Neural cell (in vitro differentiated cells): ENCODE measurements at regions not wholly inside any gene's neighbourhood (a gene's known extent, or its start where the extent isn't known, plus 50 kb on each side); places are given as distances from the start of the nearest gene placed in this dataset.
"Not testable (repeated sequence)": the region's sequence is repeated elsewhere in the genome, so short reads cannot be mapped to it uniquely, and the experiment has no call there.

Source experiments
- H2AFZ ChIP-seq: fragments of 200-600, 300-800 bp; sonication (generic), shearing (Covaris generic); 2 replicates; pipeline ENCODE4 v1.6.0; 2014; ENCODE audit warnings: low read depth, mild to moderate bottlenecking, antibody characterized with exemption, low read length, moderate library complexity
- H3F3A ChIP-seq: fragments of 200-600 bp; shearing (Covaris generic); 2 replicates; pipeline ENCODE4 v1.6.1; 2016; ENCODE audit warnings: mild to moderate bottlenecking, moderate library complexity, mixed read lengths, antibody characterized with exemption, low read length; ENCODE audit not compliant: insufficient read depth, poor library complexity, severe bottlenecking
- H3K27ac ChIP-seq: fragments of 200-600, 300-800 bp; sonication (generic), shearing (Covaris generic); 2 replicates; pipeline ENCODE4 v1.5.1; 2014; ENCODE audit warnings: mild to moderate bottlenecking, low read length, moderate library complexity
- H3K27me3 ChIP-seq: fragments of 300-800, 200-600 bp; sonication (generic), shearing (Covaris generic); 2 replicates; pipeline ENCODE4 v1.6.0; 2014; ENCODE audit warnings: mild to moderate bottlenecking, low read depth, low read length, moderate library complexity; ENCODE audit not compliant: insufficient read depth
- H3K36me3 ChIP-seq: fragments of 300-800, 200-600 bp; sonication (generic), shearing (Covaris generic); 2 replicates; pipeline ENCODE4 v1.5.1; 2014; ENCODE audit warnings: mild to moderate bottlenecking, antibody characterized with exemption, low read length, moderate library complexity; ENCODE audit not compliant: insufficient read depth
- H3K4me2 ChIP-seq: fragments of 300-800, 200-600 bp; sonication (generic), shearing (Covaris generic); 2 replicates; pipeline ENCODE4 v1.6.0; 2014; ENCODE audit warnings: mild to moderate bottlenecking, low read length
- H3K4me3 ChIP-seq: fragments of 300-800, 200-600 bp; sonication (generic), shearing (Covaris generic); 2 replicates; pipeline ENCODE4 v1.5.1; 2014; ENCODE audit warnings: mild to moderate bottlenecking, low read length, moderate library complexity
- H3K79me2 ChIP-seq: fragments of 200-600 bp; shearing (Covaris generic); replicated peaks from 2 replicates; pipeline ENCODE4 v1.6.0; 2014; ENCODE audit warnings: mild to moderate bottlenecking, low read length, moderate library complexity; ENCODE audit not compliant: insufficient read depth
- H3K9ac ChIP-seq: fragments of 300-800, 200-600 bp; sonication (generic), shearing (Covaris generic); 2 replicates; pipeline ENCODE4 v1.6.1; 2016; ENCODE audit warnings: mild to moderate bottlenecking, low read length, mixed read lengths
- H3K9me2 ChIP-seq: fragments of 200-600 bp; shearing (Covaris generic); 2 replicates; pipeline ENCODE4 v1.6.1; 2016; ENCODE audit warnings: mild to moderate bottlenecking, low read length, mixed read lengths; ENCODE audit not compliant: insufficient read depth
- H3K9me3 ChIP-seq: fragments of 200-600, 300-800 bp; sonication (generic), shearing (Covaris generic); 2 replicates; pipeline ENCODE4 v1.6.1; 2016; ENCODE audit warnings: mild to moderate bottlenecking, mixed run types, low read length, moderate library complexity, mixed read lengths
- H4K20me1 ChIP-seq: fragments of 200-600 bp; shearing (Covaris generic); 2 replicates; pipeline ENCODE4 v1.6.1; 2016; ENCODE audit warnings: mild to moderate bottlenecking, mixed run types; ENCODE audit not compliant: insufficient read depth
- EP300 ChIP-seq: fragments of 450-650 bp; conservative IDR thresholded peaks from 2 replicates; pipeline ENCODE4 v1.6.1; 2014; ENCODE audit warnings: antibody characterized with exemption, mild to moderate bottlenecking, moderate library complexity; ENCODE audit not compliant: poor library complexity, severe bottlenecking
- EZH2 ChIP-seq: fragments of 200-600, 300-800 bp; shearing (Covaris generic), sonication (generic); IDR thresholded peaks from 2 replicates; pipeline ENCODE4 v1.6.1; 2014; ENCODE audit warnings: antibody characterized with exemption, low read length, borderline replicate concordance, mild to moderate bottlenecking; ENCODE audit not compliant: insufficient read depth, poor library complexity, severe bottlenecking
- MXI1 ChIP-seq: fragments of 450-650 bp; conservative IDR thresholded peaks from 2 replicates; pipeline ENCODE4 v1.6.1; 2014; ENCODE audit warnings: antibody characterized with exemption, mild to moderate bottlenecking; ENCODE audit not compliant: poor library complexity, severe bottlenecking
- POLR2AphosphoS5 ChIP-seq: IDR thresholded peaks from 2 replicates; pipeline ENCODE4 v1.6.1; 2012
- RAD21 ChIP-seq: fragments of 450-650 bp; conservative IDR thresholded peaks from 2 replicates; pipeline ENCODE4 v1.6.1; 2014; ENCODE audit warnings: antibody characterized with exemption, mild to moderate bottlenecking, moderate library complexity
- SMC3 ChIP-seq: fragments of 450-650 bp; conservative IDR thresholded peaks from 2 replicates; pipeline ENCODE4 v1.6.1; 2014; ENCODE audit warnings: antibody characterized with exemption, mild to moderate bottlenecking, moderate library complexity; ENCODE audit not compliant: poor library complexity
- TAF1 ChIP-seq: IDR thresholded peaks from 2 replicates; pipeline ENCODE4 v1.6.1; 2012; ENCODE audit warnings: low read depth
- TF ChIP-seq, protein P1 (sequence below): fragments of 450-650 bp; IDR thresholded peaks from 2 replicates; pipeline ENCODE4 v1.5.1; 2014; ENCODE audit warnings: antibody characterized with exemption, mild to moderate bottlenecking, moderate library complexity; ENCODE audit not compliant: poor library complexity, severe bottlenecking
- TF ChIP-seq, protein P2 (sequence below): IDR thresholded peaks from 2 replicates; pipeline ENCODE4 v1.6.1; 2012; ENCODE audit warnings: borderline replicate concordance

GRCh38 chr7:68785036-68785435, 813.2 kb upstream of the AUTS2 start:
- Histone ChIP-seq H2AFZ (no peak overlapping the region), H3K36me3 (no peaks in the 10 kb centered on the region), H3K9me3 (no peaks in the 10 kb centered on the region), H3K27me3 (no peaks in the 10 kb centered on the region), H3K4me3 (no peak overlapping the region), H3K9me2 (no peaks in the 10 kb centered on the region), H3K79me2 (no peaks in the 10 kb centered on the region), H4K20me1 (no peaks in the 10 kb centered on the region), H3K4me2 (no peak overlapping the region), H3F3A (no peaks in the 10 kb centered on the region), H3K27ac (no peak overlapping the region), H3K9ac (no peak overlapping the region)
- TF ChIP-seq TAF1 = no peak
- TF ChIP-seq SMC3 = no peak
- TF ChIP-seq MXI1 = no peak
- TF ChIP-seq, protein P1, sequence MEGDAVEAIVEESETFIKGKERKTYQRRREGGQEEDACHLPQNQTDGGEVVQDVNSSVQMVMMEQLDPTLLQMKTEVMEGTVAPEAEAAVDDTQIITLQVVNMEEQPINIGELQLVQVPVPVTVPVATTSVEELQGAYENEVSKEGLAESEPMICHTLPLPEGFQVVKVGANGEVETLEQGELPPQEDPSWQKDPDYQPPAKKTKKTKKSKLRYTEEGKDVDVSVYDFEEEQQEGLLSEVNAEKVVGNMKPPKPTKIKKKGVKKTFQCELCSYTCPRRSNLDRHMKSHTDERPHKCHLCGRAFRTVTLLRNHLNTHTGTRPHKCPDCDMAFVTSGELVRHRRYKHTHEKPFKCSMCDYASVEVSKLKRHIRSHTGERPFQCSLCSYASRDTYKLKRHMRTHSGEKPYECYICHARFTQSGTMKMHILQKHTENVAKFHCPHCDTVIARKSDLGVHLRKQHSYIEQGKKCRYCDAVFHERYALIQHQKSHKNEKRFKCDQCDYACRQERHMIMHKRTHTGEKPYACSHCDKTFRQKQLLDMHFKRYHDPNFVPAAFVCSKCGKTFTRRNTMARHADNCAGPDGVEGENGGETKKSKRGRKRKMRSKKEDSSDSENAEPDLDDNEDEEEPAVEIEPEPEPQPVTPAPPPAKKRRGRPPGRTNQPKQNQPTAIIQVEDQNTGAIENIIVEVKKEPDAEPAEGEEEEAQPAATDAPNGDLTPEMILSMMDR = no peak
- no peak for TF ChIP-seq RAD21
- TF ChIP-seq, protein P2, sequence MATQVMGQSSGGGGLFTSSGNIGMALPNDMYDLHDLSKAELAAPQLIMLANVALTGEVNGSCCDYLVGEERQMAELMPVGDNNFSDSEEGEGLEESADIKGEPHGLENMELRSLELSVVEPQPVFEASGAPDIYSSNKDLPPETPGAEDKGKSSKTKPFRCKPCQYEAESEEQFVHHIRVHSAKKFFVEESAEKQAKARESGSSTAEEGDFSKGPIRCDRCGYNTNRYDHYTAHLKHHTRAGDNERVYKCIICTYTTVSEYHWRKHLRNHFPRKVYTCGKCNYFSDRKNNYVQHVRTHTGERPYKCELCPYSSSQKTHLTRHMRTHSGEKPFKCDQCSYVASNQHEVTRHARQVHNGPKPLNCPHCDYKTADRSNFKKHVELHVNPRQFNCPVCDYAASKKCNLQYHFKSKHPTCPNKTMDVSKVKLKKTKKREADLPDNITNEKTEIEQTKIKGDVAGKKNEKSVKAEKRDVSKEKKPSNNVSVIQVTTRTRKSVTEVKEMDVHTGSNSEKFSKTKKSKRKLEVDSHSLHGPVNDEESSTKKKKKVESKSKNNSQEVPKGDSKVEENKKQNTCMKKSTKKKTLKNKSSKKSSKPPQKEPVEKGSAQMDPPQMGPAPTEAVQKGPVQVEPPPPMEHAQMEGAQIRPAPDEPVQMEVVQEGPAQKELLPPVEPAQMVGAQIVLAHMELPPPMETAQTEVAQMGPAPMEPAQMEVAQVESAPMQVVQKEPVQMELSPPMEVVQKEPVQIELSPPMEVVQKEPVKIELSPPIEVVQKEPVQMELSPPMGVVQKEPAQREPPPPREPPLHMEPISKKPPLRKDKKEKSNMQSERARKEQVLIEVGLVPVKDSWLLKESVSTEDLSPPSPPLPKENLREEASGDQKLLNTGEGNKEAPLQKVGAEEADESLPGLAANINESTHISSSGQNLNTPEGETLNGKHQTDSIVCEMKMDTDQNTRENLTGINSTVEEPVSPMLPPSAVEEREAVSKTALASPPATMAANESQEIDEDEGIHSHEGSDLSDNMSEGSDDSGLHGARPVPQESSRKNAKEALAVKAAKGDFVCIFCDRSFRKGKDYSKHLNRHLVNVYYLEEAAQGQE = no peak
- TF ChIP-seq POLR2AphosphoS5 = no peak
- no peak for TF ChIP-seq EZH2
- TF ChIP-seq EP300 = no peak

- H3K9ac ChIP-seq = no peak overlapping the region
- H3K27ac ChIP-seq = no peak overlapping the region
- no peak overlapping the region for H3K4me2 ChIP-seq
- H3K9me3 ChIP-seq = no peaks in the 10 kb centered on the region
- H3K27me3 ChIP-seq = no peaks in the 10 kb centered on the region
- TF ChIP-seq, protein P1 = no peak
- no peak for TF ChIP-seq MXI1
- no peak for TF ChIP-seq EP300
- no peak for TF ChIP-seq RAD21
- no peak for TF ChIP-seq SMC3
- no peak for TF ChIP-seq EZH2
- TF ChIP-seq, protein P2 = no peak
- TF ChIP-seq POLR2AphosphoS5 = no peak
- no peak for TF ChIP-seq TAF1
- no peaks in the 10 kb centered on the region for H3K79me2 ChIP-seq
- H4K20me1 ChIP-seq = no peaks in the 10 kb centered on the region
- H3K36me3 ChIP-seq = no peaks in the 10 kb centered on the region
- no peaks in the 10 kb centered on the region for H3F3A ChIP-seq
- H2AFZ ChIP-seq = no peak overlapping the region
- no peaks in the 10 kb centered on the region for H3K9me2 ChIP-seq
- no peak overlapping the region for H3K4me3 ChIP-seq
Observed at GRCh38 chr7:68787566-68787965, 810.7 kb upstream of the AUTS2 start.

DNA sequence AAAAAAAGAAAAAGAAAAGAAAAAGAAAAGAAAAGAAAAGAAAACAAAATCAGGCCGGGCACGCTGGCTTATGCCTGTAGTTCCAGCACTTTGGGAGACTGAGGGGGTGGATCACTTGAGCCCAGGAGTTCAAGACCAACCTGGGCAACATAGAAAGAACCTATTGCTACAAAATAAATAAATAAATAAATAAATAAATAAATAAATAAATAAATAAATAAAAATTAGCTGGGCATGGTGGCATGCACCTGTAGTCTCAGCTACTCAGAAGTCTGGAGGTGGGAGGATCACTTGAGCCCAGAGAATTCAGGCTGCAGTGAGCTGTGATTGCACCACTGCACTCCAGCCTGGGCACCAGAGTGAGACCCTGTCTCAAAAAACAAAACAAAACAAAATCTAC, 809.7 kb upstream of the AUTS2 start:
- H4K20me1 ChIP-seq, H3K4me3 ChIP-seq, H3K4me2 ChIP-seq, H2AFZ ChIP-seq, H3K9ac ChIP-seq, H3F3A ChIP-seq, H3K9me2 ChIP-seq, H3K79me2 ChIP-seq, H3K36me3 ChIP-seq, H3K9me3 ChIP-seq, H3K27me3 ChIP-seq, H3K27ac ChIP-seq: not testable (repeated sequence)
